ENCODE measurements at regions not wholly inside any gene's neighbourhood (a gene's known extent, or its start where the extent isn't known, plus 50 kb on each side); places are given as distances from the start of the nearest gene placed in this dataset.

DNA sequence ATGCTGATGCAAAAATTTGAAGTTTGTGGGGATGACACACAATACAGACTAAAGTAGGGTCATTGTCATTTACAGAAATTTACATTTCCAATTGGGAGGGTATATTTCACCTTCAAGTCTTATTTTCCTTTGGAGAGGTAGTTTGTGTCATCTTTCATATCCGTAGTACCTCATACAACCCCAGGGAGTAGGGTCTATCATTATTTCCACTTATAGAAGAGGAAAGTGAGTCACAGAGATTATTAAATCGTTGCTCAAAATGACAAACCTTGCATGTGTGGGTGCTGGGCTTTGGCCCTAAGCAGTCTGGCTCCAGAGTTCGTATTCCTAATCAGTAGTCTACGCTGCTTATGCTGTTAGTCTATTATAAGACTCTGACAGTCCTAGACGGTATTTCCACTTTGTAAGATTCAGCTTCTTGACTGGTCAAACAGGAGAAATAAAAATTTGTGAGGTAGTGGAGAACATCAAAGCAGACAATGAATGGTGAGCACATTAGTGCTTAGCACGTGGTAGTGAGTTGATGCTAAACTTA lies 516.5 kb downstream of the PCDH7 start:
- TF ChIP-seq ZNF70 (CRISPR knock-in tag; IDR thresholded peaks at IDR 0.05) (no peak), GLIS3 (CRISPR knock-in tag; IDR thresholded peaks at IDR 0.05) (no peak), BACH2 (CRISPR knock-in tag; IDR thresholded peaks at IDR 0.05; ENCODE audit: borderline replicate concordance) (no peak), ZFP30 (CRISPR knock-in tag; IDR thresholded peaks at IDR 0.05) (no peak), ZNF8 (CRISPR knock-in tag; IDR thresholded peaks at IDR 0.05) (no peak)
- TF ChIP-seq, protein P1, sequence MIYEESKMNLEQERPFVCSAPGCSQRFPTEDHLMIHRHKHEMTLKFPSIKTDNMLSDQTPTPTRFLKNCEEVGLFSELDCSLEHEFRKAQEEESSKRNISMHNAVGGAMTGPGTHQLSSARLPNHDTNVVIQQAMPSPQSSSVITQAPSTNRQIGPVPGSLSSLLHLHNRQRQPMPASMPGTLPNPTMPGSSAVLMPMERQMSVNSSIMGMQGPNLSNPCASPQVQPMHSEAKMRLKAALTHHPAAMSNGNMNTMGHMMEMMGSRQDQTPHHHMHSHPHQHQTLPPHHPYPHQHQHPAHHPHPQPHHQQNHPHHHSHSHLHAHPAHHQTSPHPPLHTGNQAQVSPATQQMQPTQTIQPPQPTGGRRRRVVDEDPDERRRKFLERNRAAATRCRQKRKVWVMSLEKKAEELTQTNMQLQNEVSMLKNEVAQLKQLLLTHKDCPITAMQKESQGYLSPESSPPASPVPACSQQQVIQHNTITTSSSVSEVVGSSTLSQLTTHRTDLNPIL (CRISPR knock-in tag; IDR thresholded peaks at IDR 0.05; ENCODE audit: low read depth) = no peak
- TF ChIP-seq, protein P2, sequence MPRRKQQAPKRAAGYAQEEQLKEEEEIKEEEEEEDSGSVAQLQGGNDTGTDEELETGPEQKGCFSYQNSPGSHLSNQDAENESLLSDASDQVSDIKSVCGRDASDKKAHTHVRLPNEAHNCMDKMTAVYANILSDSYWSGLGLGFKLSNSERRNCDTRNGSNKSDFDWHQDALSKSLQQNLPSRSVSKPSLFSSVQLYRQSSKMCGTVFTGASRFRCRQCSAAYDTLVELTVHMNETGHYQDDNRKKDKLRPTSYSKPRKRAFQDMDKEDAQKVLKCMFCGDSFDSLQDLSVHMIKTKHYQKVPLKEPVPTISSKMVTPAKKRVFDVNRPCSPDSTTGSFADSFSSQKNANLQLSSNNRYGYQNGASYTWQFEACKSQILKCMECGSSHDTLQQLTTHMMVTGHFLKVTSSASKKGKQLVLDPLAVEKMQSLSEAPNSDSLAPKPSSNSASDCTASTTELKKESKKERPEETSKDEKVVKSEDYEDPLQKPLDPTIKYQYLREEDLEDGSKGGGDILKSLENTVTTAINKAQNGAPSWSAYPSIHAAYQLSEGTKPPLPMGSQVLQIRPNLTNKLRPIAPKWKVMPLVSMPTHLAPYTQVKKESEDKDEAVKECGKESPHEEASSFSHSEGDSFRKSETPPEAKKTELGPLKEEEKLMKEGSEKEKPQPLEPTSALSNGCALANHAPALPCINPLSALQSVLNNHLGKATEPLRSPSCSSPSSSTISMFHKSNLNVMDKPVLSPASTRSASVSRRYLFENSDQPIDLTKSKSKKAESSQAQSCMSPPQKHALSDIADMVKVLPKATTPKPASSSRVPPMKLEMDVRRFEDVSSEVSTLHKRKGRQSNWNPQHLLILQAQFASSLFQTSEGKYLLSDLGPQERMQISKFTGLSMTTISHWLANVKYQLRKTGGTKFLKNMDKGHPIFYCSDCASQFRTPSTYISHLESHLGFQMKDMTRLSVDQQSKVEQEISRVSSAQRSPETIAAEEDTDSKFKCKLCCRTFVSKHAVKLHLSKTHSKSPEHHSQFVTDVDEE (CRISPR knock-in tag; IDR thresholded peaks at IDR 0.05) = no peak

All from SK-N-SH treated with all-trans-retinoic acid at 6 μM for 48 hours (cell line).